Glutamatergic neuron (in vitro differentiated cells): ENCODE measurements at regions not wholly inside any gene's neighbourhood (a gene's known extent, or its start where the extent isn't known, plus 50 kb on each side); places are given as distances from the start of the nearest gene placed in this dataset.

ENCODE experiments used
- DNase-seq: peaks from one replicate; pipeline ENCODE4 v3.0.0; 2022
- H3K27ac Mint-ChIP-seq: one replicate; pipeline ENCODE4 v1.8.0; 2020; ENCODE audit warnings: mild to moderate bottlenecking, mixed read lengths, inconsistent platforms; ENCODE audit not compliant: unreplicated experiment
- H3K27me3 Mint-ChIP-seq: one replicate; pipeline ENCODE4 v1.8.0; 2020; ENCODE audit warnings: mild to moderate bottlenecking, moderate library complexity, mixed read lengths, inconsistent platforms; ENCODE audit not compliant: unreplicated experiment
- H3K36me3 Mint-ChIP-seq: one replicate; pipeline ENCODE4 v1.8.0; 2020; ENCODE audit warnings: mild to moderate bottlenecking, mixed read lengths, inconsistent platforms; ENCODE audit not compliant: unreplicated experiment
- H3K4me1 Mint-ChIP-seq: one replicate; pipeline ENCODE4 v1.8.0; 2020; ENCODE audit warnings: mild to moderate bottlenecking, low read depth, mixed read lengths, inconsistent platforms; ENCODE audit not compliant: unreplicated experiment
- H3K4me3 Mint-ChIP-seq: one replicate; pipeline ENCODE4 v1.8.0; 2020; ENCODE audit warnings: mild to moderate bottlenecking, mixed read lengths, inconsistent platforms; ENCODE audit not compliant: unreplicated experiment
- H3K9me3 Mint-ChIP-seq: one replicate; pipeline ENCODE4 v1.8.0; 2020; ENCODE audit warnings: mild to moderate bottlenecking, moderate library complexity, mixed read lengths, inconsistent platforms; ENCODE audit not compliant: unreplicated experiment
- CTCF ChIP-seq: fragments of 200-600 bp; sonication (generic); IDR thresholded peaks from one replicate; pipeline ENCODE4 v1.5.0; 2021; ENCODE audit not compliant: partially characterized antibody, unreplicated experiment

- DNase-seq: no peak
- Mint-ChIP-seq H3K27me3 (no peaks in the 10 kb centered on the region), H3K4me1 (no peaks in the 10 kb centered on the region), H3K27ac (no peak overlapping the region), H3K4me3 (no peak overlapping the region), H3K9me3 (no peaks in the 10 kb centered on the region), H3K36me3 (no peaks in the 10 kb centered on the region)
- TF ChIP-seq CTCF: no peak
Measured at GRCh38 chr18:22314001-22314400, 103.7 kb downstream of the CTAGE1 start.

DNA sequence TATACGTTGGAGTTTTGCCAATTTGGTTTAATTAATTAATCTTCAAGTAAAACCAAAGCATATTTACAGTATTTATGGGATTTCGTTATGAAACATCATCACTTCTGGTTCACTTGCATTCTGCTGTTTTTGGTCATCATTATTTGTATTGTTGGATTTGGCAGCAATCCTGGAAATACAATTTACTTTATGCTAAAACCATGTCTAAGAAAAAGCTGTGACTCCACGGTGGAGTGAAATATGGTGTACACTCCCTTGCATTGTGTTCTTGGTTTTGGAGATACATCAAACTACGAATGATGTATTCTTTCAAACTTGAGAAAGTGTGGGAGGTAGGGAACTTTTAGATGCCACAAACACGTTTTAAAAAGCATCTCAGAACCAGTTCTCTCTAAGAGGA, 106.4 kb downstream of the CTAGE1 start:
- H3K4me1 Mint-ChIP-seq: no peaks in the 10 kb centered on the region
- no peak for TF ChIP-seq CTCF
- H3K27me3 Mint-ChIP-seq: no peaks in the 10 kb centered on the region
- DNase-seq: no peak
- no peak overlapping the region for H3K4me3 Mint-ChIP-seq
- H3K9me3 Mint-ChIP-seq: no peaks in the 10 kb centered on the region
- no peaks in the 10 kb centered on the region for H3K36me3 Mint-ChIP-seq
- H3K27ac Mint-ChIP-seq: no peak overlapping the region

- DNase-seq: no peak
- Mint-ChIP-seq H3K36me3 (no peaks in the 10 kb centered on the region), H3K4me1 (no peaks in the 10 kb centered on the region), H3K27me3 (no peaks in the 10 kb centered on the region), H3K9me3 (no peaks in the 10 kb centered on the region), H3K27ac (no peak overlapping the region), H3K4me3 (no peak overlapping the region)
- TF ChIP-seq CTCF: no peak
Measured at GRCh38 chr18:22309191-22309590, 108.5 kb downstream of the CTAGE1 start.

- Mint-ChIP-seq H3K27ac (no peak overlapping the region), H3K27me3 (no peaks in the 10 kb centered on the region), H3K9me3 (no peaks in the 10 kb centered on the region), H3K4me1 (no peaks in the 10 kb centered on the region), H3K4me3 (no peak overlapping the region), H3K36me3 (no peaks in the 10 kb centered on the region)
- DNase-seq: no peak
- no peak for TF ChIP-seq CTCF
Measured at GRCh38 chr18:22307528-22307927, 110.2 kb downstream of the CTAGE1 start.

- H3K4me3 Mint-ChIP-seq: no peak overlapping the region
- H3K27me3 Mint-ChIP-seq: no peaks in the 10 kb centered on the region
- H3K4me1 Mint-ChIP-seq: no peaks in the 10 kb centered on the region
- H3K27ac Mint-ChIP-seq: no peak overlapping the region
- H3K9me3 Mint-ChIP-seq: no peaks in the 10 kb centered on the region
- no peak for DNase-seq
- TF ChIP-seq CTCF: no peak
- no peaks in the 10 kb centered on the region for H3K36me3 Mint-ChIP-seq
Measured at GRCh38 chr18:22303927-22304326, 113.8 kb downstream of the CTAGE1 start.
